ENCODE measurements at regions not wholly inside any gene's neighbourhood (a gene's known extent, or its start where the extent isn't known, plus 50 kb on each side); places are given as distances from the start of the nearest gene placed in this dataset.

- no peak for TF ChIP-seq CTCF (IDR thresholded peaks at IDR 0.05)
- no peak for TF ChIP-seq ZFX (IDR thresholded peaks at IDR 0.05; ENCODE audit: borderline replicate concordance)
Observed at GRCh38 chrX:144295921-144296320, 412.1 kb downstream of the UBE2NL start.
